CD4-positive, CD25-positive, alpha-beta regulatory T cell (primary cell): ENCODE measurements at regions not wholly inside any gene's neighbourhood (a gene's known extent, or its start where the extent isn't known, plus 50 kb on each side); places are given as distances from the start of the nearest gene placed in this dataset.

Experiments used
- ATAC-seq, 2 donors: fragments of 150-1000 bp; cut with Tn5 transposase; one replicate each; pipeline ENCODE4 v1.10.0; 2021; ENCODE audit warnings: low read depth in 2 of 2, moderate number of reproducible peaks in 2 of 2, moderate library complexity in 1 of 2
- DNase-seq, 3 donors: peaks; one replicate each; pipeline versions ENCODE4 v3.0.0 to v3.0.0-alpha.2; 2012 to 2022; ENCODE audit warnings: mixed read lengths in 1 of 3
- H3K27ac ChIP-seq: one replicate; pipeline ENCODE4 v1.7.0; 2013; ENCODE audit warnings: mild to moderate bottlenecking, low read length; ENCODE audit not compliant: insufficient read depth, poor library complexity, severe bottlenecking
- H3K27me3 ChIP-seq: one replicate; pipeline ENCODE4 v1.7.0; 2013; ENCODE audit warnings: low read length; ENCODE audit not compliant: control insufficient read depth, insufficient read depth
- H3K36me3 ChIP-seq: one replicate; pipeline ENCODE4 v1.7.0; 2013; ENCODE audit warnings: mild to moderate bottlenecking, low read length, moderate library complexity; ENCODE audit not compliant: control insufficient read depth, insufficient read depth
- H3K4me1 ChIP-seq: 2 replicates; pipeline ENCODE4 v1.7.0; 2013; ENCODE audit warnings: mild to moderate bottlenecking, low read length; ENCODE audit not compliant: insufficient read depth, control insufficient read depth, poor library complexity, severe bottlenecking
- H3K4me3 ChIP-seq: one replicate; pipeline ENCODE4 v1.7.0; 2013; ENCODE audit warnings: low read depth, mild to moderate bottlenecking, low read length, moderate library complexity
- H3K9me3 ChIP-seq, 2 experiments: 1 replicate in 1 of 2; 2 replicates in 1 of 2; pipeline ENCODE4 v1.7.0; 2013; ENCODE audit warnings: low read length in 2 of 2, mild to moderate bottlenecking in 1 of 2, moderate library complexity in 1 of 2; ENCODE audit not compliant: control insufficient read depth in 2 of 2
- H3K27ac Mint-ChIP-seq, 3 donors: one replicate each; pipeline ENCODE4 v1.8.0; 2020 to 2022; ENCODE audit warnings: mild to moderate bottlenecking in 3 of 3, mixed read lengths in 3 of 3, moderate library complexity in 2 of 3
- H3K27me3 Mint-ChIP-seq: one replicate; pipeline ENCODE4 v1.8.0; 2022; ENCODE audit warnings: mild to moderate bottlenecking, mixed read lengths
- H3K36me3 Mint-ChIP-seq: one replicate; pipeline ENCODE4 v1.8.0; 2020; ENCODE audit warnings: mixed read lengths
- H3K4me1 Mint-ChIP-seq, 4 donors: one replicate each; pipeline ENCODE4 v1.8.0; 2020 to 2022; ENCODE audit warnings: mixed read lengths in 4 of 4, mild to moderate bottlenecking in 1 of 4
- H3K4me3 Mint-ChIP-seq, 4 donors: one replicate each; pipeline ENCODE4 v1.8.0; 2020 to 2022; ENCODE audit warnings: mild to moderate bottlenecking in 4 of 4, mixed read lengths in 4 of 4, moderate library complexity in 3 of 4
- H3K9me3 Mint-ChIP-seq, 7 donors: one replicate each; pipeline ENCODE4 v1.8.0; 2020 to 2022; ENCODE audit warnings: mixed read lengths in 7 of 7, mild to moderate bottlenecking in 3 of 7, moderate library complexity in 2 of 7

GRCh38 chr5:155380480-155380879, 366.9 kb downstream of the KIF4B start:
- no peaks in the 10 kb centered on the region for H3K27me3 Mint-ChIP-seq
- no peak overlapping the region for H3K27ac Mint-ChIP-seq
- H3K36me3 Mint-ChIP-seq, result no peaks in the 10 kb centered on the region
- no peak overlapping the region for H3K27ac ChIP-seq
- no peak for DNase-seq
- no peaks in the 10 kb centered on the region for H3K4me1 Mint-ChIP-seq
- no peaks in the 10 kb centered on the region for H3K27me3 ChIP-seq
- no peak overlapping the region for H3K4me3 ChIP-seq
- peaks cover 0 to 5% (median 0%) of the 10 kb centered on the region in 7 donors for H3K9me3 Mint-ChIP-seq
- ATAC-seq, result no peak
- H3K4me1 ChIP-seq, result no peaks in the 10 kb centered on the region
- no peaks in the 10 kb centered on the region for H3K36me3 ChIP-seq
- no peak overlapping the region for H3K4me3 Mint-ChIP-seq
- no peaks in the 10 kb centered on the region for H3K9me3 ChIP-seq

- H3K4me3 Mint-ChIP-seq, result no peak overlapping the region
- H3K27me3 ChIP-seq, result no peaks in the 10 kb centered on the region
- H3K36me3 ChIP-seq, result no peaks in the 10 kb centered on the region
- H3K27ac ChIP-seq, result no peak overlapping the region
- H3K27ac Mint-ChIP-seq, result no peak overlapping the region
- no peak overlapping the region for H3K4me3 ChIP-seq
- no peaks in the 10 kb centered on the region for H3K27me3 Mint-ChIP-seq
- H3K36me3 Mint-ChIP-seq, result no peaks in the 10 kb centered on the region
- H3K4me1 Mint-ChIP-seq, result no peaks in the 10 kb centered on the region
- ATAC-seq, result no peak
- H3K4me1 ChIP-seq, result no peaks in the 10 kb centered on the region
- no peak for DNase-seq
- H3K9me3 Mint-ChIP-seq, result peaks cover 0 to 5% (median 0%) of the 10 kb centered on the region in 7 donors
- H3K9me3 ChIP-seq, result no peaks in the 10 kb centered on the region
Observed at GRCh38 chr5:155381654-155382053, 368.1 kb downstream of the KIF4B start.

GRCh38 chr5:155389498-155389897, 375.9 kb downstream of the KIF4B start:
- ATAC-seq (no peak), DNase-seq (no peak)
- H3K4me3 ChIP-seq, result no peak overlapping the region
- Mint-ChIP-seq H3K27ac (no peak overlapping the region), H3K9me3 (peaks cover 0 to 4% (median 0%) of the 10 kb centered on the region in 7 donors), H3K4me1 (no peaks in the 10 kb centered on the region), H3K4me3 (no peak overlapping the region), H3K27me3 (no peaks in the 10 kb centered on the region), H3K36me3 (no peaks in the 10 kb centered on the region)
- no peaks in the 10 kb centered on the region for H3K9me3 ChIP-seq
- H3K27me3 ChIP-seq, result no peaks in the 10 kb centered on the region
- H3K4me1 ChIP-seq, result no peaks in the 10 kb centered on the region
- H3K27ac ChIP-seq, result no peak overlapping the region
- no peaks in the 10 kb centered on the region for H3K36me3 ChIP-seq

GRCh38 chr5:155394727-155395126, 381.2 kb downstream of the KIF4B start:
- Histone ChIP-seq H3K4me3 (no peak overlapping the region), H3K27ac (no peak overlapping the region), H3K4me1 (no peaks in the 10 kb centered on the region), H3K9me3 (no peaks in the 10 kb centered on the region), H3K36me3 (no peaks in the 10 kb centered on the region), H3K27me3 (no peaks in the 10 kb centered on the region)
- peaks cover 0 to 2% (median 0%) of the 10 kb centered on the region in 7 donors for H3K9me3 Mint-ChIP-seq
- H3K27ac Mint-ChIP-seq, result no peak overlapping the region
- ATAC-seq (no peak), DNase-seq (no peak)
- H3K4me1 Mint-ChIP-seq, result no peaks in the 10 kb centered on the region
- no peaks in the 10 kb centered on the region for H3K36me3 Mint-ChIP-seq
- H3K4me3 Mint-ChIP-seq, result no peak overlapping the region
- no peaks in the 10 kb centered on the region for H3K27me3 Mint-ChIP-seq

GRCh38 chr5:155402927-155403640, 389.5 kb downstream of the KIF4B start:
- no peaks in the 10 kb centered on the region for H3K4me1 Mint-ChIP-seq
- H3K36me3 Mint-ChIP-seq, result no peaks in the 10 kb centered on the region
- no peak for ATAC-seq

GRCh38 chr5:155406815-155407214, 393.3 kb downstream of the KIF4B start:
- Histone ChIP-seq H3K9me3 (no peaks in the 10 kb centered on the region), H3K27me3 (no peaks in the 10 kb centered on the region), H3K4me3 (no peak overlapping the region), H3K36me3 (no peaks in the 10 kb centered on the region), H3K27ac (no peak overlapping the region), H3K4me1 (no peaks in the 10 kb centered on the region)
- no peaks in the 10 kb centered on the region for H3K4me1 Mint-ChIP-seq
- DNase-seq, result no peak
- peaks cover 0 to 32% (median 6%) of the 10 kb centered on the region in 7 donors for H3K9me3 Mint-ChIP-seq
- no peak overlapping the region for H3K4me3 Mint-ChIP-seq
- H3K27ac Mint-ChIP-seq, result no peak overlapping the region
- ATAC-seq, result no peak
- no peaks in the 10 kb centered on the region for H3K36me3 Mint-ChIP-seq
- H3K27me3 Mint-ChIP-seq, result no peaks in the 10 kb centered on the region

More at GRCh38 chr5:155402927-155403640, 389.5 kb downstream of the KIF4B start:
- Mint-ChIP-seq H3K9me3 (peaks cover 0 to 32% (median 8%) of the 10 kb centered on the region in 7 donors), H3K27ac (no peak overlapping the region), H3K4me3 (no peak overlapping the region), H3K27me3 (no peaks in the 10 kb centered on the region)
- Histone ChIP-seq H3K27ac (no peak overlapping the region), H3K27me3 (no peaks in the 10 kb centered on the region), H3K9me3 (no peaks in the 10 kb centered on the region), H3K4me3 (no peak overlapping the region), H3K36me3 (no peaks in the 10 kb centered on the region), H3K4me1 (no peaks in the 10 kb centered on the region)
- DNase-seq, result no peak

GRCh38 chr5:155408465-155408864, 394.9 kb downstream of the KIF4B start:
- no peak overlapping the region for H3K4me3 Mint-ChIP-seq
- peaks cover 0 to 30% (median 4%) of the 10 kb centered on the region in 7 donors for H3K9me3 Mint-ChIP-seq
- no peaks in the 10 kb centered on the region for H3K27me3 Mint-ChIP-seq

GRCh38 chr5:155416765-155417164, 403.2 kb downstream of the KIF4B start:
- H3K4me3 Mint-ChIP-seq, result no peak overlapping the region
- H3K27ac Mint-ChIP-seq, result no peak overlapping the region
- Histone ChIP-seq H3K4me3 (no peak overlapping the region), H3K36me3 (no peaks in the 10 kb centered on the region), H3K9me3 (no peaks in the 10 kb centered on the region), H3K27ac (no peak overlapping the region), H3K4me1 (no peaks in the 10 kb centered on the region), H3K27me3 (no peaks in the 10 kb centered on the region)
- no peaks in the 10 kb centered on the region for H3K4me1 Mint-ChIP-seq
- H3K9me3 Mint-ChIP-seq, result peaks cover 0 to 11% (median 2%) of the 10 kb centered on the region in 7 donors
- no peaks in the 10 kb centered on the region for H3K36me3 Mint-ChIP-seq
- no peak for DNase-seq
- no peak for ATAC-seq
- no peaks in the 10 kb centered on the region for H3K27me3 Mint-ChIP-seq

More at GRCh38 chr5:155408465-155408864, 394.9 kb downstream of the KIF4B start:
- Mint-ChIP-seq H3K36me3 (no peaks in the 10 kb centered on the region), H3K4me1 (no peaks in the 10 kb centered on the region), H3K27ac (no peak overlapping the region)
- Histone ChIP-seq H3K4me3 (no peak overlapping the region), H3K36me3 (no peaks in the 10 kb centered on the region), H3K4me1 (no peaks in the 10 kb centered on the region), H3K27me3 (no peaks in the 10 kb centered on the region), H3K27ac (no peak overlapping the region), H3K9me3 (no peaks in the 10 kb centered on the region)
- ATAC-seq (no peak), DNase-seq (no peak)
